G401 (cell line): ENCODE measurements at regions not wholly inside any gene's neighbourhood (a gene's known extent, or its start where the extent isn't known, plus 50 kb on each side); places are given as distances from the start of the nearest gene placed in this dataset.
"Not testable (repeated sequence)": the region's sequence is repeated elsewhere in the genome, so short reads cannot be mapped to it uniquely, and the experiment has no call there.

Source experiments
- DNase-seq: peaks from one replicate; pipeline ENCODE4 v3.0.0-alpha.2; 2015; ENCODE audit warnings: low spot score
- in situ Hi-C: cut with HindIII; loops from 2 replicates; pipeline ENCODE4 v1.10.0; 2016; ENCODE audit warnings: low sequenced_read_pairs, mixed read lengths

- DNase-seq, result peak; percentile 9
- in situ Hi-C loops, result no loop called here
Observed at GRCh38 chrX:37509349-37509748, 62.1 kb upstream of the LANCL3 start.

- in situ Hi-C loops, DNase-seq: not testable (repeated sequence)
Observed at GRCh38 chrX:37516512-37516911, 54.9 kb upstream of the LANCL3 start.

GRCh38 chrX:37519261-37519660 lies 52.2 kb upstream of the LANCL3 start:
- DNase-seq, in situ Hi-C loops: not testable (repeated sequence)

- in situ Hi-C loops, result not testable (repeated sequence)
Observed at GRCh38 chrX:37520860-37521450, 50.5 kb upstream of the LANCL3 start.

More at GRCh38 chrX:37520860-37521450, 50.5 kb upstream of the LANCL3 start:
- not testable (repeated sequence) for DNase-seq
